Sigmoid colon (tissue), 4 donors: ENCODE measurements at regions not wholly inside any gene's neighbourhood (a gene's known extent, or its start where the extent isn't known, plus 50 kb on each side); places are given as distances from the start of the nearest gene placed in this dataset.
"Not testable (repeated sequence)": the region's sequence is repeated elsewhere in the genome, so short reads cannot be mapped to it uniquely, and the experiment has no call there.

Experiments
- CTCF ChIP-seq, 4 experiments: fragments of 450-650 bp in 3 of 4; fragments of 200-600 bp in 1 of 4; IDR thresholded peaks; one replicate each; pipeline ENCODE4 v1.5.1; 2016 to 2019; ENCODE audit warnings: antibody characterized with exemption in 4 of 4, mild to moderate bottlenecking in 3 of 4, moderate library complexity in 2 of 4
- POLR2A ChIP-seq, 2 donors: fragments of 450-650 bp; IDR thresholded peaks; one replicate each; pipeline ENCODE4 v1.6.1; 2016; ENCODE audit warnings: antibody characterized with exemption in 2 of 2, mild to moderate bottlenecking in 2 of 2, moderate library complexity in 2 of 2
- POLR2AphosphoS5 ChIP-seq, 4 donors: sonication (generic); formaldehyde crosslinking; IDR thresholded peaks; one replicate each; pipeline ENCODE4 v1.6.1; 2017; ENCODE audit warnings: antibody characterized with exemption in 4 of 4

- not testable (repeated sequence) for TF ChIP-seq CTCF, POLR2AphosphoS5, POLR2A (IDR thresholded peaks at IDR 0.05)
Measured at GRCh38 chr5:7309715-7310114, 86.2 kb upstream of the ADCY2 start.
